HG03103 (cell line): ENCODE measurements at regions not wholly inside any gene's neighbourhood (a gene's known extent, or its start where the extent isn't known, plus 50 kb on each side); places are given as distances from the start of the nearest gene placed in this dataset.
"Not testable (repeated sequence)": the region's sequence is repeated elsewhere in the genome, so short reads cannot be mapped to it uniquely, and the experiment has no call there.

Experiments
- ATAC-seq: cut with Tn5 transposase; IDR thresholded peaks from one replicate; pipeline ENCODE4 v1.9.1; 2021; ENCODE audit warnings: low read depth; ENCODE audit not compliant: unreplicated experiment

DNA sequence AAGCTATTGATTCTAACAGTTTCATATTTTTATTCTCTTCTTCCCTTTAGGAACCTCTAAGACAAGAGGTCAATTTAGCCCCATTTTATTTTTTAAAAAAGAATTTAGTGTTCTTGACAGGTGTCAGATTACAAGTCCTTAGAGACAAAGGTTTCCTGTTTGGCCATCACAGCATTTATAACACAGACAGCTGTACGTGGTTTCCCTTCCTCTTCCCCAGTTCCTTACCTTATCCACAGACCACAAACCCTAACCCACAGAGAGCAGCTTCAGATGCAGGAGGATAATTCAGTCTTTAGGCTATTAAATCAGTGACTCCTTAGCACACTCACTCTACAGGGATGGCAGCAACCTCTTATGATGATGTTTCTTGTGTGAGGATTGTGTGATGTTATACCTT lies 1210.1 kb downstream of the DIAPH3 start:
- ATAC-seq = peak; percentile 88

DNA sequence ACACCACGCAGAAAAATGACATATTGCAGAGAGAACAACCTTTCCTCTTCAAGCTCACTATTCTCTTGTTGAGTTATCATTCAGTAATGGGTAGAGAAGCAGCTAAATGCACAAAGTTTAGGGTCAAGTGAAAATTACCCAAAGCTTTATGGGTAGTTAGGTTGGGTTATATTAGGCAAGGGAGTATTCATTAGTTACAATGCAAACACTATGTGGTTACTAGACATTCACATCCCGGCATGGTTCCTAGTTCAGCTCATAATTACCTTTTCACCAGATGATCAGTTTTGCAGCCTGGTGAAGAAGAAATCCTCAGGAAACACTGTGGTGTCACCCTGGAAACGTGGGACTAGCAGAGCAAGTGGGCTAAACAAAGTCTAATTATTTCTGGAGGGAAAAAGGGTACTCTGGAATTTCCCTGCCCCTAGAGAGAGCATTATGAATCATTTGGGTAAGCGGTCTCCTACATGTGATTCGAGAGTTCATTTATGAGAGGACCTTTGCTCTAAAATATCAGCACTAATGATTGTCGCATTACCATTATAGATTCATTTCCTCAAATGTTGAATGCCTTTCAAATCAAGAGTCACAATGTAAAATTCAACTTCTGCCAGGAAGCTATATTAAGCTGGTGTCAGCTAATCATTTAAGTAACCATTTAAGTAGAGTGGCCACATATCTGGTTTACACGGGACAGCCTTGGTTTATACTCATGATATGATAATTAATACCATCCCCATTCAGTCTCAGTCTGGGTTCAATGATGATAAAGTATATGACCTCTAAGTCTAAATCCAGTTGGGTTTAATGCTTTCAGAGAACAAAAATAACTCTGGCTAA lies 1208.0 kb downstream of the DIAPH3 start:
- ATAC-seq = no peak

GRCh38 chr13:58958097-58958496 lies 1205.6 kb downstream of the DIAPH3 start:
- ATAC-seq = not testable (repeated sequence)

GRCh38 chr13:58960888-58961287 lies 1202.8 kb downstream of the DIAPH3 start:
- no peak for ATAC-seq

GRCh38 chr13:58963321-58963720 lies 1200.4 kb downstream of the DIAPH3 start:
- no peak for ATAC-seq

DNA sequence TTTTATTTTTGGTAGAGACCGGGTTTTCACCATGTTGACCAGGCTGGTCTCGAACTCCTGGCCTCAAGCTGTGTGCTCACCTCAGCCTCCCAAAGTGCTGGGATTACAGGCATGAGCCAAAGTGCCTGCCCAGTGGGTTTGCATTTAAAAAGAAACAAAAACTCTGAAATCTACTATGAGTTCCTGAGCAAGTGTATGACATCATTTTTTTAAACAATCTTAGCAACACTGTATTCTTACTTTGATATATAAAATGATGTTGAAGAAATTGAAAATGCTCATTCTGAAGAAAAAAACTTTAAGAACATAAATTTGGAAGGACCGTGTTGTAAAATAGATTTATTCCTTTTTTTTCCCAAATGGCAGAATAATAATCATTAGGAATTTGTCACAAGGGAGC lies 1199.7 kb downstream of the DIAPH3 start:
- no peak for ATAC-seq

DNA sequence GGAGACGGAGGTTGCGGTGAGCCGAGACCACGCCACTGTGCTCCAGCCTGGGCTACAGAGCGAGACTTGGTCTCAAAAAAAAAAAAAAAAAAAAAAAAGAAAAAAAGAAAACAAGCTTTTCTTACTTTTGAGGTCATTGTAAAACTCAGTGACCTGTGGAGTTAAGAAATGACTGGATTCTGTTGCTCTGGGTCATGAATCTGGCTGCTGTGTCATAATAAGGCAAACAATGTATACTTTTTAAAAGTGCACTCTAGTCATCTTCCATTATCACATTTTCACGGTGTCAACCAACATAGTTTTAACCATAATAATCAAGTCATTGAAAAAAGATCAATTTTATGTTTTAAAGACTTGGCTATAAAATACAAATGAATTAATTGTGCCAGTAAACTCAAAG lies 1186.6 kb downstream of the DIAPH3 start:
- no peak for ATAC-seq

DNA sequence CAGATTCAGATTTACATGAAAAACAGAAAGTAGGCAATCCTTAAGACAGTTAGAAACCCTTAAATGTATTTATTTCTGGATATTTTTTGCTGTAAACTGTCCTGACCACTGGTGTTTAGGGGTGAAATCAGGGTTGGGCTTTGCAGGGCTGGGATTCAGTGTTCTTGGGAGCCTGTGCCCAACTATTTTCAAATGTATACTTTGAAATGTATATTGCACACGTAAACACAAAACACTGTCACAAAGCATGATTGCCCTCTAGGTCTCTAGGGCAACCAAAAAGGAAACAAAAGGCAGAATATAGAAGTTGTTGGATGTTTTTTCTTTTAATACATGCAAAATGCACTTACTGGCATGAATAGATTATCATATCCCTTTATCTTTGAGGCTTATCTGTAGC lies 1185.4 kb downstream of the DIAPH3 start:
- ATAC-seq = no peak

DNA sequence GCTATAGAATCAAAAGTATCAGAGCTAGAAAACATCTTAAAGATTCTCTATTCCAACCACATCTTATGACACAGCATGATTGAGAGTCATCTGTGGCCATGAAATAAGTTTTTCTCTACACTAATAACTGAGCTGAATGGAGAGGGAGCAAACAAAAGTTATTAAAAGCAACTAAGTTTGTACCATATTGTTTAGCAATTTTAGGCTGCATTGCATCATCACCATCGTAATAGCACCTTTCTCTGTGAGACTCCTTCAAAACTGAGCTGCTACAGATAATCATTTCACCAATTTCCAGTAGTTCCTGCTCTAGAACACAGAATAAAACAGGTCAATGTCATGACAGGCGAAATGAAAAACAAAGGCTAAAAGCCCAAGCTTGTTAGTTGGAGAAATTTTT lies 1183.9 kb downstream of the DIAPH3 start:
- ATAC-seq = no peak

- ATAC-seq = no peak
Measured at GRCh38 chr13:58985845-58986244, 1177.9 kb downstream of the DIAPH3 start.

- ATAC-seq = no peak
Measured at GRCh38 chr13:58989556-58989955, 1174.2 kb downstream of the DIAPH3 start.

DNA sequence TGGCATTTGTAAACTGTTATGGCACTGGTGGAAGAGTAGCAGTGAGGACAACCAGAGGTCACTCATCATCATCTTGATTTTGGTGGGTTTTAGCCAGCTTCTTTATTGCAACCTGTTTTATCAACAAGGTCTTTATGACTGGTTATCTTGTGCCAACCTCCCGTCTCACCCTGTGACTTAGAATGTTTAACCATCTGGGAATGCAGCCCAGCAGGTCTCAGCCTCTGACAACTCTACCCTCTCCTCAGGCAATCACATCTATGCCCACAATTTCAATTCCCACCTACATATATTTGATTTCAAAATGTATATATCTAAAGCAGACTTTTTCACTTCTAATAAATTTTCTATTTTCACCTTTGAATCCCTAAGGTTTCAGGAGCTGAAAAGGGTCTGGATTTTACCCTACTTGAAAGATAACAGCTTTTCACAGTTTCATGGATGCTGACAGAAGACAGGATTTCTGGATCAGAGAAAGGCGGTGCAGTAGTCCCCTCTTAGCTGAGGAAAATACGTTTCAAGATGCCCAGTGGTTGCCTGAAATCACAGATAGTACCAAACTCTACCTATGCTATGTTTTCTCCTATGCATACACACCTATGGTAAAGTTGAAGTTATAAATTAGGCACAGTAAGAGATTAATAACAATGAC lies 1171.8 kb downstream of the DIAPH3 start:
- no peak for ATAC-seq

DNA sequence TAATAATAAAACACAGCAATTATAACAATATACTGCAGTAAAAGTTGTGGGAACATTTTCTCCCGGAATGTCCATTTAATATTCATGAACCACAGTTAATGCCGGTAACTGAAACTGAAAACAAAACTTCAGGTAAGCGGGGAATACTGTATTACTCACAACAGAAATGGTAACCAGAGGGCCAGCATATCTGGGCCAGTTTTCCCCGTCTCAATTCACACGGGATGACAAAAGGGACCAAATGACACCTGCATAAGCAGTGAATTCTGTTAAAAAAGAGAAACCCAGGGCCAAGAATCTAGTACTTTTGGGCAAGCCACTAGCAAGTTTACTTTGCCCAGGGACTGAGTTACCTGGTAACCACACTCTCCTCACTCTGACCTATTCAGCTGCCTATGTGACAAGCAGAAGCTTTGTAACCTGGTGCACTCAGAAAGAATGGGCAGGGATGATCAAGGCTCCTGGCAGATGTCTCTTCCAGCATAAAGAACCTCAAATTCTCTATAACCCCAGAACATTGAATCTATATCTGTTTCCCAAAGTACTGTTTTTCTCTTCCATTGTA lies 1171.2 kb downstream of the DIAPH3 start:
- ATAC-seq = no peak

DNA sequence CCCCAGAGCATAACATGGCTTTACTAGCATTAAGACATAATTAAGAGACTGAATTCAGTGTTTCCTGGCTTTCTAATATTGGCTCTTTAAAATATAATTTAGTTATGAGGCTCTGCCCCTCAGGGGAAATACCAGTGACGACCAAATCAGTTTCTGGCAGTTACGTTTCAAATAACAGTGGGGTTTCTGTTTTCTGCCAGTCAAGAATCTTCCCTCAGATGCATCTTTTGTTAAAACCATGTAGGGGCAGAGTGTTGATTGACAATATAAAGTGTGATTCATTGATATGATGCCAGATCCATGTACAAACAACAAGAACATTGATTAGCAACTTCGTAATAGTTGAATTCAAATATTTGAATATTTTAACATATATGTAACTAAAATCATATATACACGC lies 1169.7 kb downstream of the DIAPH3 start:
- no peak for ATAC-seq

GRCh38 chr13:58994777-58995176 lies 1169.0 kb downstream of the DIAPH3 start:
- ATAC-seq = no peak

GRCh38 chr13:58998716-58999115 lies 1165.0 kb downstream of the DIAPH3 start:
- no peak for ATAC-seq

GRCh38 chr13:58999851-59000250 lies 1163.9 kb downstream of the DIAPH3 start:
- ATAC-seq = no peak

DNA sequence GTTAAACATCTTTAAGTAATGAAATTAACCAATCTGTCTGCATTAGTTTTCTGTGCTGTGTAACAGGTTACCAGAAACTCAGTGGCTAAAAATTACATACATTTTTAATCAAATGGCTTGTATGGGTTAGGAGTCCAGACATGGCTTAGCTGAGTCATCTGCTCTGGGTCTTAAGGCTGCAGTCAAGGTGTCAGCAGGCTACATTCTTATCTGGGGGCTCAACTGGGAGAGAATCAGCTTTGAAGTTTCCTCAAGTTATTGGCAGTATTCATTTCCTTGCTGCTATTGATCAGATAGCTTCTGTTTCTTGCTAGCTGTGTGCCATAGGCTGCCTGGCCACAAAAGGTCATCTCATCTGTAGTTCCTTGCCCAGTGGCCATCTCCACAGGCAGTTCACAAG lies 1163.0 kb downstream of the DIAPH3 start:
- no peak for ATAC-seq

DNA sequence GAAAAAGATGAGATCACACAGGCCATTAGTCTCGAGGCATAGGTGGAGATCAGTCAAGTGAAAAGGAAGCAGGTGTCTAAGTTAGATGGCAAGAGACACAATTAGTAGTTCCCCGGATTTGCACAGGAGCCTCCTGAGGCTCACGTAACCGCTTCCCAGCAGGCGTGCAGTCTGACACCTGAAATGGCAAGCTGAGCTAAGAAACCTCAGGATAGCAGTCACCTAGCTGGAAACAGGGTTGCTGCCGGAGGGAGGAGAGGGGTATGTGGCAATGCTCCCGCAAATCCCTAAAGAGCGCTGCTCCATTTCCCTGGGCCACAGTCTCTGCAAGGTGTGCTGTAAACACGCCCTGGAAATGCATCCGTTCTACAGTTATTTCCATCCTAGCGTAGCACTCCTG lies 1151.0 kb downstream of the DIAPH3 start:
- no peak for ATAC-seq

DNA sequence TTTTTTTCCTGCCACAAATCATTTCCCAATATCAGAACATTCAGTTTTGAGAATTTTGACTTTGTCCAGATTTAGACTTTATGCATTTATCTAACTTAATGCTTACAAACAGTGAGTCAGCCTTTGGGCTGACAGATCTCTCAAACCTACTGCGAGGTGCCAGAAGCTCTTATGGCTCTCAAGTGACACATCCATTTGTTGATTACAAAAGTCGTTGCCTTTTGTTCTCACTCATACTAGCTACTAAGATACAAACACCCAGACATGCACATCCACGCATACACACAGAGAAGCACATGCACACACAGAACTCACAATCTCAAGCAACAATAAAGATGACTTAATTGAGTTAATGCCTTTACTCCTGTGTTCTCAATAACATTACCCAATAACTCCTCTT lies 1147.5 kb downstream of the DIAPH3 start:
- no peak for ATAC-seq

- no peak for ATAC-seq
Measured at GRCh38 chr13:59024434-59024833, 1139.3 kb downstream of the DIAPH3 start.

- no peak for ATAC-seq
Measured at GRCh38 chr13:59034198-59034597, 1129.5 kb downstream of the DIAPH3 start.
